Gastrocnemius medialis (tissue), 4 donors: ENCODE measurements at regions not wholly inside any gene's neighbourhood (a gene's known extent, or its start where the extent isn't known, plus 50 kb on each side); places are given as distances from the start of the nearest gene placed in this dataset.

Experiments
- POLR2A ChIP-seq, 2 donors: fragments of 450-650 bp; IDR thresholded peaks; one replicate each; pipeline ENCODE4 v1.6.1; 2017; ENCODE audit warnings: antibody characterized with exemption in 2 of 2, mild to moderate bottlenecking in 2 of 2, moderate library complexity in 2 of 2
- TF ChIP-seq, protein P1 (sequence below), 5 experiments: fragments of 450-650 bp in 3 of 5; fragments of 200-600 bp in 2 of 5; sonication (generic) in 2 of 5; IDR thresholded peaks in 4 of 5; conservative IDR thresholded peaks in 1 of 5; 1 replicate in 4 of 5; 2 replicates in 1 of 5; pipeline ENCODE4 v1.5.1; 2016 to 2019; ENCODE audit warnings: antibody characterized with exemption in 5 of 5, mild to moderate bottlenecking in 3 of 5, moderate library complexity in 3 of 5

GRCh38 chr2:217327953-217328621, 468.2 kb upstream of the TNP1 start:
- TF ChIP-seq, protein P1, sequence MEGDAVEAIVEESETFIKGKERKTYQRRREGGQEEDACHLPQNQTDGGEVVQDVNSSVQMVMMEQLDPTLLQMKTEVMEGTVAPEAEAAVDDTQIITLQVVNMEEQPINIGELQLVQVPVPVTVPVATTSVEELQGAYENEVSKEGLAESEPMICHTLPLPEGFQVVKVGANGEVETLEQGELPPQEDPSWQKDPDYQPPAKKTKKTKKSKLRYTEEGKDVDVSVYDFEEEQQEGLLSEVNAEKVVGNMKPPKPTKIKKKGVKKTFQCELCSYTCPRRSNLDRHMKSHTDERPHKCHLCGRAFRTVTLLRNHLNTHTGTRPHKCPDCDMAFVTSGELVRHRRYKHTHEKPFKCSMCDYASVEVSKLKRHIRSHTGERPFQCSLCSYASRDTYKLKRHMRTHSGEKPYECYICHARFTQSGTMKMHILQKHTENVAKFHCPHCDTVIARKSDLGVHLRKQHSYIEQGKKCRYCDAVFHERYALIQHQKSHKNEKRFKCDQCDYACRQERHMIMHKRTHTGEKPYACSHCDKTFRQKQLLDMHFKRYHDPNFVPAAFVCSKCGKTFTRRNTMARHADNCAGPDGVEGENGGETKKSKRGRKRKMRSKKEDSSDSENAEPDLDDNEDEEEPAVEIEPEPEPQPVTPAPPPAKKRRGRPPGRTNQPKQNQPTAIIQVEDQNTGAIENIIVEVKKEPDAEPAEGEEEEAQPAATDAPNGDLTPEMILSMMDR (IDR thresholded peaks at IDR 0.05 in 4 of 5, conservative IDR thresholded peaks at IDR 0.05 in 1 of 5) = no peak
- TF ChIP-seq POLR2A (IDR thresholded peaks at IDR 0.05) = no peak
